Keratinocyte (primary cell): ENCODE measurements at regions not wholly inside any gene's neighbourhood (a gene's known extent, or its start where the extent isn't known, plus 50 kb on each side); places are given as distances from the start of the nearest gene placed in this dataset.

Experiments
- DNase-seq: peaks from one replicate; pipeline ENCODE4 v3.0.0-alpha.2; 2011; ENCODE audit warnings: low read depth, missing footprints, low spot score
- FAIRE-seq: peaks from 2 replicates; lab custom pipeline; 2011; peaks lifted over from hg19 to GRCh38; lab: Jason Lieb, UNC
- H2AFZ ChIP-seq: 2 replicates; pipeline ENCODE4 v1.6.0; 2012; ENCODE audit warnings: low read length, control low read depth, inconsistent platforms; ENCODE audit not compliant: control insufficient read depth
- H3K27ac ChIP-seq: 2 replicates; pipeline ENCODE4 v1.5.1; 2011; ENCODE audit warnings: low read length; ENCODE audit not compliant: control insufficient read depth, insufficient read depth
- H3K27me3 ChIP-seq: 3 replicates; pipeline ENCODE4 v1.6.0; 2011; ENCODE audit warnings: low read length; ENCODE audit not compliant: control insufficient read depth, insufficient read depth; ENCODE audit errors: extremely low read depth
- H3K36me3 ChIP-seq, 2 experiments: 2 replicates in 1 of 2; 3 replicates in 1 of 2; pipeline ENCODE4 v1.5.1; 2011; ENCODE audit warnings: low read length in 2 of 2, mild to moderate bottlenecking in 1 of 2; ENCODE audit not compliant: control insufficient read depth in 2 of 2, insufficient read depth in 2 of 2; ENCODE audit errors: extremely low read depth in 1 of 2
- H3K4me1 ChIP-seq: 3 replicates; pipeline ENCODE4 v1.5.1; 2011; ENCODE audit warnings: low read length; ENCODE audit not compliant: control insufficient read depth, insufficient read depth; ENCODE audit errors: extremely low read depth
- H3K4me2 ChIP-seq: 3 replicates; pipeline ENCODE4 v1.6.0; 2011; ENCODE audit warnings: low read depth, low read length; ENCODE audit not compliant: control insufficient read depth, insufficient read depth; ENCODE audit errors: extremely low read depth
- H3K4me3 ChIP-seq, 3 experiments: fragments of 200-600 bp in 1 of 3; sonication (generic) in 1 of 3; 2 replicates in 2 of 3; 3 replicates in 1 of 3; pipeline ENCODE4 v1.5.1; 2011 to 2016; ENCODE audit warnings: low read length in 3 of 3, mild to moderate bottlenecking in 3 of 3, control low read depth in 2 of 3, inconsistent platforms in 1 of 3, low read depth in 1 of 3, mixed read lengths in 1 of 3, mixed run types in 1 of 3, moderate library complexity in 1 of 3; ENCODE audit not compliant: control insufficient read depth in 2 of 3, insufficient read depth in 2 of 3; ENCODE audit errors: extremely low read depth in 1 of 3
- H3K79me2 ChIP-seq: 2 replicates; pipeline ENCODE4 v1.6.0; 2012; ENCODE audit warnings: low read length; ENCODE audit not compliant: control insufficient read depth, insufficient read depth
- H3K9ac ChIP-seq: 3 replicates; pipeline ENCODE4 v1.6.0; 2011; ENCODE audit warnings: low read length; ENCODE audit not compliant: control insufficient read depth, insufficient read depth; ENCODE audit errors: extremely low read depth
- H3K9me1 ChIP-seq: 3 replicates; pipeline ENCODE4 v1.6.0; 2011; ENCODE audit warnings: low read length; ENCODE audit not compliant: control insufficient read depth, insufficient read depth; ENCODE audit errors: extremely low read depth
- H3K9me3 ChIP-seq: 2 replicates; pipeline ENCODE4 v1.5.1; 2012; ENCODE audit warnings: low read depth, low read length; ENCODE audit not compliant: control insufficient read depth
- H4K20me1 ChIP-seq: 3 replicates; pipeline ENCODE4 v1.6.0; 2011; ENCODE audit warnings: low read length; ENCODE audit not compliant: control insufficient read depth, insufficient read depth; ENCODE audit errors: extremely low read depth
- CTCF ChIP-seq, 3 experiments: IDR thresholded peaks in 1 of 3; conservative IDR thresholded peaks in 1 of 3; optimal IDR thresholded peaks in 1 of 3; 2 replicates in 2 of 3; 3 replicates in 1 of 3; pipeline versions ENCODE3 to v1.5.1; 2011; ENCODE audit warnings: low read length in 3 of 3, mild to moderate bottlenecking in 3 of 3, moderate library complexity in 2 of 3, control low read depth in 1 of 3, inconsistent platforms in 1 of 3; ENCODE audit not compliant: insufficient read depth in 2 of 3; ENCODE audit errors: extremely low read depth in 1 of 3
- EZH2 ChIP-seq: IDR thresholded peaks from one replicate; pipeline ENCODE4 v1.6.1; 2012; ENCODE audit warnings: inconsistent platforms, mild to moderate bottlenecking, low read length, moderate library complexity
- dilution Hi-C: fragments of 300-500 bp; cut with MboI; formaldehyde crosslinking; loops from one replicate; pipeline ENCODE4 v1.7.0; 2020; ENCODE audit warnings: low sequenced_read_pairs; ENCODE audit not compliant: extremely low pct_ligation_motif_present

DNA sequence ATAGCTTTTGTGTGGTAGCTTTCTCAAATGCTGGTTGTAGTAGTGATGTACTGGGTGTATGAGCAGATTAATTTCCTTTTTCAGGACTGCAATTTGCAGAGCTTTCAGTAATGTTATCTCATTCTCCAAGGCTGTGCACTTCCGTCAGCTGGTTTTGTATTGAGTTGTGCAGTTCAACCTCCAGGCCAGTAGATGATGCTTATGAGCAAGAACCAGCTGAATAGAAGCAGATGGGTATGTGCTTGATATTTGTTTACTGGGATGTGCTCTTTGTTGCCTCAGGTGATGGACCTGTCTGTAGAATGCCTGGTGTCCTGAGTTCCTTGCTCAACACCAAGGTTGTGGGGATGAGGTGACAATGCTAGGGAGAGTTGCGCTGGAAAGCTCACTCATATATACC lies 462.8 kb downstream of the PCDH18 start:
- dilution Hi-C loops = no loop called here
- Histone ChIP-seq H4K20me1 (no peaks in the 10 kb centered on the region), H3K4me3 (no peak overlapping the region), H3K27me3 (no peaks in the 10 kb centered on the region), H3K4me1 (no peaks in the 10 kb centered on the region), H3K9me1 (no peaks in the 10 kb centered on the region), H3K27ac (no peak overlapping the region), H3K79me2 (no peaks in the 10 kb centered on the region), H3K36me3 (no peaks in the 10 kb centered on the region), H2AFZ (no peak overlapping the region), H3K4me2 (no peak overlapping the region), H3K9me3 (no peaks in the 10 kb centered on the region), H3K9ac (no peak overlapping the region)
- FAIRE-seq (no peak), DNase-seq (no peak)
- TF ChIP-seq EZH2 (no peak), CTCF (optimal IDR thresholded peaks at IDR 0.05 in 1 of 3, IDR thresholded peaks at IDR 0.05 in 1 of 3, conservative IDR thresholded peaks at IDR 0.05 in 1 of 3; ENCODE audit: extremely low read depth in 1 of 3, insufficient read depth in 2 of 3, low read length in 3 of 3) (no peak)

- DNase-seq (no peak), FAIRE-seq (no peak)
- no peak overlapping the region for H2AFZ ChIP-seq
- H3K4me3 ChIP-seq = no peak overlapping the region
- no peaks in the 10 kb centered on the region for H3K79me2 ChIP-seq
- H3K4me2 ChIP-seq = no peak overlapping the region
- TF ChIP-seq CTCF (optimal IDR thresholded peaks at IDR 0.05 in 1 of 3, IDR thresholded peaks at IDR 0.05 in 1 of 3, conservative IDR thresholded peaks at IDR 0.05 in 1 of 3; ENCODE audit: extremely low read depth in 1 of 3, insufficient read depth in 2 of 3, low read length in 3 of 3) (no peak), EZH2 (no peak)
- H3K9me1 ChIP-seq = no peaks in the 10 kb centered on the region
- no peaks in the 10 kb centered on the region for H3K27me3 ChIP-seq
- dilution Hi-C loops = no loop called here
- H3K4me1 ChIP-seq = no peaks in the 10 kb centered on the region
- H3K9me3 ChIP-seq = no peaks in the 10 kb centered on the region
- no peaks in the 10 kb centered on the region for H4K20me1 ChIP-seq
- no peak overlapping the region for H3K27ac ChIP-seq
- H3K9ac ChIP-seq = no peak overlapping the region
- H3K36me3 ChIP-seq = no peaks in the 10 kb centered on the region
Observed at GRCh38 chr4:137067735-137068134, 464.6 kb downstream of the PCDH18 start.
